DND-41 (cell line): ENCODE measurements at regions not wholly inside any gene's neighbourhood (a gene's known extent, or its start where the extent isn't known, plus 50 kb on each side); places are given as distances from the start of the nearest gene placed in this dataset.

Experiments
- ATAC-seq: fragments of 200-7000 bp; cut with Tn5 transposase; 3 replicates; pipeline ENCODE4 v1.9.1; 2021; ENCODE audit warnings: low read depth; ENCODE audit not compliant: insufficient read depth
- DNase-seq: peaks from one replicate; pipeline ENCODE4 v3.0.0-alpha.2; 2020
- H2AFZ ChIP-seq: 2 replicates; pipeline ENCODE4 v1.6.0; 2012; ENCODE audit warnings: low read depth, low read length
- H3K27ac ChIP-seq: 2 replicates; pipeline ENCODE4 v1.5.1; 2012; ENCODE audit warnings: low read length, inconsistent platforms
- H3K27me3 ChIP-seq: fragments of 200-600 bp; sonication (generic); 2 replicates; pipeline ENCODE4 v1.6.0; 2012; ENCODE audit warnings: low read length, mild to moderate bottlenecking, inconsistent platforms; ENCODE audit not compliant: insufficient read depth, poor library complexity
- H3K36me3 ChIP-seq: 2 replicates; pipeline ENCODE4 v1.5.1; 2012; ENCODE audit warnings: low read length, inconsistent platforms; ENCODE audit not compliant: insufficient read depth
- H3K4me1 ChIP-seq: 2 replicates; pipeline ENCODE4 v1.5.1; 2012; ENCODE audit warnings: mild to moderate bottlenecking, low read length; ENCODE audit not compliant: insufficient read depth
- H3K4me2 ChIP-seq: 2 replicates; pipeline ENCODE4 v1.6.0; 2012; ENCODE audit warnings: mild to moderate bottlenecking, moderate library complexity, low read length, inconsistent platforms; ENCODE audit not compliant: insufficient read depth
- H3K4me3 ChIP-seq, 2 experiments: fragments of 200-600 bp in 1 of 2; shearing (Covaris generic) in 1 of 2; 2 replicates each; pipeline ENCODE4 v1.5.1; 2012 to 2016; ENCODE audit warnings: inconsistent platforms in 2 of 2, low read length in 2 of 2, mild to moderate bottlenecking in 2 of 2, low read depth in 1 of 2, moderate library complexity in 1 of 2
- H3K79me2 ChIP-seq: 2 replicates; pipeline ENCODE4 v1.6.0; 2012; ENCODE audit warnings: low read length, inconsistent platforms; ENCODE audit not compliant: insufficient read depth
- H3K9ac ChIP-seq: 2 replicates; pipeline ENCODE4 v1.6.0; 2012; ENCODE audit warnings: low read depth, mild to moderate bottlenecking, inconsistent platforms, low read length, moderate library complexity
- H3K9me3 ChIP-seq: 2 replicates; pipeline ENCODE4 v1.5.1; 2012; ENCODE audit warnings: low read length, moderate library complexity, mild to moderate bottlenecking, inconsistent platforms; ENCODE audit not compliant: insufficient read depth, severe bottlenecking
- H4K20me1 ChIP-seq: 2 replicates; pipeline ENCODE4 v1.6.0; 2012; ENCODE audit warnings: low read length; ENCODE audit not compliant: insufficient read depth
- EZH2 ChIP-seq: IDR thresholded peaks from 3 replicates; pipeline ENCODE4 v1.6.1; 2012; ENCODE audit warnings: borderline replicate concordance, low read depth, mild to moderate bottlenecking, moderate library complexity, low read length, inconsistent platforms; ENCODE audit not compliant: severe bottlenecking
- TF ChIP-seq, protein P1 (sequence below): IDR thresholded peaks from 2 replicates; pipeline ENCODE4 v1.5.1; 2012; ENCODE audit warnings: borderline replicate concordance, low read length, moderate library complexity, mild to moderate bottlenecking; ENCODE audit not compliant: poor library complexity, severe bottlenecking; ENCODE audit errors: extremely low read depth

DNA sequence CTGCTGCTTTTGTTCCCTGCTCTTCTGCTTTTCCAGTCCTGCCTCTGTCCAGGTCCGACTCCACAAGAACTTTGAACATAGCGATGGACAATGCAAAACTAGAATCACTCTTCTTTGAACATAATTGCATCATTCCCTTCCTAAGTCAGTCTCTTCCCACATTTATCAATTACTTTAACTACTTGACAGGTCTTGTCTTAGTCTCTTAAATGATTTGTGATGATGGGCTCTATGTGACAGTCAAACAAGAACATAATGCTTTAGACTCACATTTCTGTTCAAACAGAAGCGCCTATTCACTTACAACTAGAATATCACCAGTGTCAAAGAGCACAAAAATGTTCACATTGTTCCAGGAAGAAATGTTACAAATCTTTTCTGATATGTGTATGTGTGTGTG is 278.1 kb downstream of the SH3GL2 start:
- Histone ChIP-seq H4K20me1 (no peaks in the 10 kb centered on the region), H3K4me1 (no peaks in the 10 kb centered on the region), H3K79me2 (no peaks in the 10 kb centered on the region), H3K36me3 (no peaks in the 10 kb centered on the region), H3K9ac (no peak overlapping the region), H3K4me3 (no peak overlapping the region), H3K9me3 (no peaks in the 10 kb centered on the region), H3K27ac (no peak overlapping the region), H3K27me3 (no peaks in the 10 kb centered on the region), H2AFZ (no peak overlapping the region), H3K4me2 (no peak overlapping the region)
- no peak for TF ChIP-seq EZH2
- no peak for ATAC-seq
- no peak for DNase-seq

DNA sequence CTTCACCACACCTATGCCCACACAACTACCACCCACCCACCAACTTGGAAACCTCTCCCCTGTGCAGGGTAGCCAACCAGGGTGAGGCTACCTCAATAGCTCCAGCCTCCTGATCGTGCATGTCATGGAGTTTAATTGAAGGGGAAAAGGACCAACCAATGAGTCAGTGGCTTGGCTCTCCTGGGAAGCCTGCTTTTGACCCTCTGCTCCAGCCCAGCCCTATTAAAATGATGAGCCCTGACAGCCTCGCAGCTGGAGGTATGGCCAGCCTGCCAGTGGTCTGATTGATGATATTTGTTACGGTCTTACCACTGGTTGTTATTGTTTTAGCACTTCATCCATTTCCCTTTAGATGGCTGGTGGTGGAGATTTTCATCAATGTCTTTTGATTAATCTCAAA is 280.4 kb downstream of the SH3GL2 start:
- Histone ChIP-seq H2AFZ (no peak overlapping the region), H3K9ac (no peak overlapping the region), H3K4me3 (no peak overlapping the region), H3K36me3 (no peaks in the 10 kb centered on the region), H3K27ac (no peak overlapping the region), H3K27me3 (no peaks in the 10 kb centered on the region), H4K20me1 (no peaks in the 10 kb centered on the region), H3K79me2 (no peaks in the 10 kb centered on the region), H3K4me2 (no peak overlapping the region), H3K4me1 (no peaks in the 10 kb centered on the region), H3K9me3 (no peaks in the 10 kb centered on the region)
- TF ChIP-seq, protein P1, sequence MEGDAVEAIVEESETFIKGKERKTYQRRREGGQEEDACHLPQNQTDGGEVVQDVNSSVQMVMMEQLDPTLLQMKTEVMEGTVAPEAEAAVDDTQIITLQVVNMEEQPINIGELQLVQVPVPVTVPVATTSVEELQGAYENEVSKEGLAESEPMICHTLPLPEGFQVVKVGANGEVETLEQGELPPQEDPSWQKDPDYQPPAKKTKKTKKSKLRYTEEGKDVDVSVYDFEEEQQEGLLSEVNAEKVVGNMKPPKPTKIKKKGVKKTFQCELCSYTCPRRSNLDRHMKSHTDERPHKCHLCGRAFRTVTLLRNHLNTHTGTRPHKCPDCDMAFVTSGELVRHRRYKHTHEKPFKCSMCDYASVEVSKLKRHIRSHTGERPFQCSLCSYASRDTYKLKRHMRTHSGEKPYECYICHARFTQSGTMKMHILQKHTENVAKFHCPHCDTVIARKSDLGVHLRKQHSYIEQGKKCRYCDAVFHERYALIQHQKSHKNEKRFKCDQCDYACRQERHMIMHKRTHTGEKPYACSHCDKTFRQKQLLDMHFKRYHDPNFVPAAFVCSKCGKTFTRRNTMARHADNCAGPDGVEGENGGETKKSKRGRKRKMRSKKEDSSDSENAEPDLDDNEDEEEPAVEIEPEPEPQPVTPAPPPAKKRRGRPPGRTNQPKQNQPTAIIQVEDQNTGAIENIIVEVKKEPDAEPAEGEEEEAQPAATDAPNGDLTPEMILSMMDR: no peak
- TF ChIP-seq EZH2: no peak
- DNase-seq (no peak), ATAC-seq (no peak)

DNA sequence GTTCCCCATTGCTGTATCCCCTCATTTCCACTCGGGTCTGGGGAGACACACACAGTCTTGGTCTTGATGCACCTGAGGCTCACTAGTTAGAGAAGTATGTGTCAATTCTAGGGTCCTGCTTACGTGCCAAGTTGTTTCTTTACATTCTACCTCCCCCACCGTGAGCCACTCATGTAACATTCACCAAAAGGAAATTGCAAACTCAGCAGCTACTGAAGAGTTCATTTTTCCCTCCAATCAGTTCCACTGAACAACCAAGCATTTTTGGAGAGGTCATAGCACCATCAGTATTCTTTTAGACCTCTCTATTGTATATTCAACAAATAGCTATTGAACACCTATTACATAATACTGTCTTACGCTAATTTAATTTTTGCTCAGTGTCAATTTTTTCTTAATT is 281.1 kb downstream of the SH3GL2 start:
- Histone ChIP-seq H2AFZ (no peak overlapping the region), H3K4me1 (no peaks in the 10 kb centered on the region), H3K27me3 (no peaks in the 10 kb centered on the region), H3K9me3 (no peaks in the 10 kb centered on the region), H3K4me2 (no peak overlapping the region), H3K4me3 (no peak overlapping the region), H4K20me1 (no peaks in the 10 kb centered on the region), H3K36me3 (no peaks in the 10 kb centered on the region), H3K9ac (no peak overlapping the region), H3K79me2 (no peaks in the 10 kb centered on the region), H3K27ac (no peak overlapping the region)
- DNase-seq: no peak
- no peak for ATAC-seq
- TF ChIP-seq, protein P1: no peak
- no peak for TF ChIP-seq EZH2

DNA sequence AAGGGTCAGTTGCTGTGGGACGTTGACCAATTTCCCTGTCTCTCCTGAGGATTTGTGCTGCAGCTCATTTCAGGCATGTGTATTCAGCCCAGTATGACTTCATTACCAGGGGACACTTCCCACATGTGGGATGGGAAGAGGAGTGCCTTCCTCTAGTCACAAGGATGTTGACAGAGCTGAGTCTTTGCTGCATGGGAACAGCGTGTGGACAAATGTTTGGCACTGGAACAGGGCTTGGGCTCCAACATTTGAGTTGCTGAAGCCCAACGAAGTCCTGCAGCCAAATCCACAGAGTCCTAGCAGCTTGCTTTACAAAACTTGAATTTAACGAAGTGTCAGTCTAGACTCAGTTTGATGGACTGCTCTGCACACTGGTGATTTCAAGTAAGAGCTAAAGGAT is 283.2 kb downstream of the SH3GL2 start:
- H3K4me3 ChIP-seq: no peak overlapping the region
- H3K36me3 ChIP-seq: no peaks in the 10 kb centered on the region
- DNase-seq: no peak
- no peaks in the 10 kb centered on the region for H3K4me1 ChIP-seq
- no peak for TF ChIP-seq EZH2
- TF ChIP-seq, protein P1: no peak
- H3K9me3 ChIP-seq: no peaks in the 10 kb centered on the region
- H3K4me2 ChIP-seq: no peak overlapping the region
- ATAC-seq: no peak
- H3K79me2 ChIP-seq: no peaks in the 10 kb centered on the region
- H2AFZ ChIP-seq: no peak overlapping the region
- no peaks in the 10 kb centered on the region for H3K27me3 ChIP-seq
- H4K20me1 ChIP-seq: no peaks in the 10 kb centered on the region
- H3K27ac ChIP-seq: no peak overlapping the region
- H3K9ac ChIP-seq: no peak overlapping the region
